Retina (tissue), 1 donor: ENCODE measurements at regions not wholly inside any gene's neighbourhood (a gene's known extent, or its start where the extent isn't known, plus 50 kb on each side); places are given as distances from the start of the nearest gene placed in this dataset.
A peak's percentile ranks its signal among the peaks of the same experiment; 100 is the strongest.
"Not testable (repeated sequence)": the region's sequence is repeated elsewhere in the genome, so short reads cannot be mapped to it uniquely, and the experiment has no call there.

Source experiments
- DNase-seq: peaks from one replicate; pipeline ENCODE4 v3.0.0-alpha.2; 2016

DNA sequence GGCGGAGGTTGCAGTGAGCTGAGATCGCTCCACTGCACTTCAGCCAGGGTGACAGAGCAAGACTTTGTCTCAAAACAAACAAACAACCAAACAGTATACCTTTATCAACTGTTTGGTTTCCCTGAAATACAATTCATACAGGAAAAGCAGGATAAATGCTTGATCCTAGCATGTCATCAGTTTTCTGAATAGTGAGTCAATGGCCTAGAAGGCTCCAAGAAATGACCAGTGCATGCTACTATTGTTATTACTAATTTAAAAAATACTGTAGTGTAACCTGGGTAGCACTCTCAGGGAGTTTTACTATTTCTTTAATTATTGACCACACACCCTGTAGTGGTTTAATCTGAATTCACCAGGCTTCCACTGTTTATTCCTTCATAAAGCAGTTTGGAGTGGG, 101.0 kb upstream of the PTPN3 start:
- no peak for DNase-seq

DNA sequence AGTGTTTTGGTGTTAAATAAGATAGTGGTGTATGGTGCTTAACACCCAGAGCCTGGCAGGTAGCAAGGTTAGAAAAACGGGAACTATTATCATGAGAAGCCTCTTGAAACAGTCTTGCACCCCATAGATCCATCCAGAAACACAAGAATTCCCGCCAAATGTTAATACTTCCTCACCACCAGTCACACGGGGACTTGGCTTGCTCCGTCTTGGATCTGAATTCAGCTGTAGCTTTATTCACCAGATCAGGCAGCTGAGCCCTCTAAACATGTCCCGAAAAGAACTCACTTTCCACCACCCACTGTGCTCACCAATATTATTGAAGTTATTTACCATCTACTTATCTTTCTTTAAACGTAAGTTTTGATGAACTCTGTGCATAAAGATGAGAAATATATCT, 101.6 kb upstream of the PTPN3 start:
- DNase-seq: no peak

DNA sequence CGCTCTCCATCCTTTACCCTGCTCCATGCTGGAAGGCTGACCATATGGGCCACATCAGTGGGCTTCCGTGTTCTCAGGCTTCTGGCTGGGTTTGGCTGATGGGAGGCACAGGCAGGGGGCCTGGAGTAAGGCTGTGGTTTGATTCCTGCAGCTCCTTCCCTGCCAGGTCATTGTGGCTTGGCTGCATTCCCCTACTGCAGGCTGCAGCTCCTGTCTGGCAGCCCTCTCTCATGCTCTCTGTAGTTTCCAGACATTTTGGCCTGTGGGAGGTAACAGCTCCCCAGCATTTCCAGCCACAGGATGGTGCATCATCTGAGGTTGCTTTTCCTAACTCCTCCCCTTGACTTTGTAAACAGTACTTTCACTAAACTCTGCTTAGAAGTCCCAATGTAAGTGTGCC, 102.0 kb upstream of the PTPN3 start:
- no peak for DNase-seq

DNA sequence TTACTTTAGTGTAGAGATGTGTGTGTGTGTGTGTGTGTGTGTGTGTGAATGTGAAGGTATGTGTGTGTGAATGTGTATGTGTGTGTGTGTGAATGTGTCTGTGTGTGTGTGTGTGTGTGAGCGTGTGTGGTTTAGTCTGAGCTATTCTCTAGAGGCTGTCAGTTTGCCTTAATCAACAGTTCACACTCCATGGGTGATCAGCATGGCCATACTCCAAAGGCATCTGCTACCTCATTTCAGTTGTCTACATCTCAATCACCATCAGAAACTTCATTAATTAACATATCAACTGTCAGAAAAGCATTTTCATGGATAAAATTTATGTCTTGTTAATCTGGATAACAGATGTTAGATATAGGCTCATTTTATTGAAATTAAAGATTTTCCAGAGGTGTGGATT, 103.1 kb upstream of the PTPN3 start:
- no peak for DNase-seq

DNA sequence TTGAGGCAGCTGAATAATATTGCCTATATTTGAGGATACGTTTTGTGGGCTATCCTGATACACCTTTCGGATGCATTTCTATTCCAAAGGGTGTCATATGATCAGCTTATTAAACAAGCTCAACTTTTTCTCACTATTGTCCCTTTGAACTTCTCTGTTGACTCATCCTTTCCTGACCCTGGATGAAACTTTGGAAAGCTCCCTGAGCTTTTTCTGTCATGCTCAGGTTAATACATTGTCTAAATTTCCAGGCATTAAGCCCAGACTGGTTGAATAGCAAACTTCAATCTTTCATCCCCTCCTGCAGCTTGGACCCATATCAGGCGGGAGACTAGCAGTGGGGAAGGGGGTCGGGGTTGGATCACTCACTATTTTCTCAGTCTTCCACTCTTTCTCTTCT, 104.9 kb upstream of the PTPN3 start:
- no peak for DNase-seq

DNA sequence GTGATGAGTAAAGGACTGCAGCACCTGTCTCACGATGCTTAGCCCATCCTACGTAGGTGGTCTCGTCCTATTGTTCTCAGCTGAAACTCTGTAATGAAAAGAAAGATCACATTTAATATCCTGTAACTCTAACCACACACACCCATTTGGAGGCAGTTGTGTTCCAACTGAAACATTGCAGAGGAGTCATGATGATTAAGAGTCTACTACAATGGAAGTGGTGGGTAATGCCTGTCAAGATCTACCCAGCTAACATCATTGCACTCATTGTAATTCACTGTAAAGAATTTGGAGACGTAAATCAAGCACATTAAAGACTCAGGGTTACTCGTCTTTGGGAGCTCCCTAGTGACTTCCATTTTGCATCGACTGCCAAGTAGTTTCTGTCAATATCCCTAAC, 106.0 kb upstream of the PTPN3 start:
- DNase-seq: no peak

DNA sequence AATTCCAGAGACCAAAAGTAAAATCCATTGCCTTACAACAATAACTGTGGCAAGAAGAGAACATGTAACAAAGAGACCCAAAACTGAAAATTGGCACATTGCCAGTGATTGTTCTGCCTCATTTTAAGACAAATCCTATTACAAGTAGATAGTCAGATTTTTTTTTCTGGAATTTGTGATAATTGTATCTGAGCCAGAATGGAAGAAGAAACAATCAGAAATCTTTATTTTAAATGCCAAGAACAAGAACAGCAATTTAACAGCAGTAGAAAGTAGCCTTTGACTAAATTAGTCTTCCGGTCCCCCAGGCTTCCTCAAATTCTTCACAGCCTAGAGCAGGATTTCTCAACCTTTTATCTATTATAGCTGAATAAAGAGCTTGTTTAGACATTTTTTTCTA, 106.7 kb upstream of the PTPN3 start:
- DNase-seq: no peak

DNA sequence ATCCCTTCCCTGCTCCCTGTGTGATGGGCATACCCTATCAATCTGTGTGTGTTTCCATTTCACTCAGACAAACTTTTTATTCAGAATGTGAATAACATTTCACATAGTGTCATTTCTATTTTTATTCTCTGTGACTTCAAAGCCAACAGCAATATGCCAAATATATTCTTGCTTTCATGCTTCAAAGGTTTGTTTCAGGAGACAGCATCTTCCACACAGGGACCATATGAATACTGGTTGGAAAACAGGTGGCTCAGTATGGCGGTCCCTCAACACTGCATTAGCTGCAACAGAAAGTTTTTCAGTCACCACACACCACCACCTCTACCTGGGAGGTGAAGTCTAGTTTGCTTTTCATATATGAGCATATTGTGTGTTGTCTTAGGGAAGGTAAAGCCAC, 111.0 kb upstream of the PTPN3 start:
- DNase-seq: no peak

DNA sequence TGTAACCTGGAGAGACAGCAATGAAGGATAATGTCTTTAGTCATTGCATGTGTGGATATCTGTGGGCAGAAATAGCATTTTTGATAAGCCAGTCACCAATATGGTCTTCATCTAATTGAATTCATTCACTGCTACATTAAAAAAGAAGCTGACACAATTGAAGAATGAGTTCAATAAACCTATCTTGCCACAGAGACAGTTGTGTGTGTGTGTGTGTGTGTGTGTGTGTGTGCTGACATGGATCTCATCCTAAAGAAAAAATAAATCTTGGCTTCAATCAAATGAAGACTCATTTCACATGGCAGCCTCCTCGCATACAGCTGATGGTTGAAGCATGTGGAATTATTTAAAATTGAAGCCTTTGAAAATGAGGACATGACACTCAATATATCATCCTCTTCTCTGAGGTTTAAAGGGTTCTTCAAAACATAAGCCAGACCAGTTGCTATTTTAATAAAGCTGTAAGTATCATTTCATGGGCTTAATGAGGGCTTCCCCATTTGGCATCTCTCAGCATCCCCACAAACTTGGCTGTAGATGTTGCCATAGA, 118.5 kb upstream of the PTPN3 start:
- DNase-seq: no peak

DNA sequence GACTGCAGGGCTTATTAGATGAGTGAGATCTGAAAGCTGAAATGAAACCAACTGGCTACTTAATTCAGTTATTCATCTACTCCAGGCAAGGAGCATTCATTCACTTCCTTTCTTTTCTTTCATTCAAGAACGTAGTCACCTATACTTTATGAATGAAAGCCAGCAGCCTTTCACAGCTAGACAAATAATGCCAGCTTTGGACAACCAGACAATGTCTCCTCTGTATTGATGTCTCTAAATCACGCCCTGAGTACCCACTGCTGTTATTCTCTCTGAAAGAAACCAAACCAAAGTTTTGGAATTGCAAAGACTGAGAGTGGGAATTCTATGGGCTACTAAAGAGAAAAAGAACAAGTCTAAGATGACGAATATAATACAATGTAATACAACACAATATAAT, 121.2 kb upstream of the PTPN3 start:
- DNase-seq: no peak

DNA sequence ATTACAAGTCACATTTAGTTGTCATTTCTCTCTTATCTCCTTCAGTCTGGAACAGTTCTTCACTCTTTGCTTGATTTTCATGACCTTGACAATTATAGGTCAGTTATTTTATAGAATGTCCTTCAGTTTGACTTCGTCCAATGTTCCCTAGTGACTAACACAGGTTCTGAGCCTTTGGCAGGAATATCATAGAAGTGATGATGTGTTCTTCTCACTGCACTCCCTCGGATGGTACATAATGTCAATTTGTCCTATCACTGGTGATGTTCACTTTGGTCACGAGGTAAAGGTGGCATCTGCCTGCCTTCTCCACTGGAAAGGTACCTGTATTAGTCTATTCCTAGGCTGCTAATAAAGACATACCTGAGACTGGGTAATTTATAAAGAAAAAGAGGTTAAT, 126.0 kb upstream of the PTPN3 start:
- DNase-seq: no peak

DNA sequence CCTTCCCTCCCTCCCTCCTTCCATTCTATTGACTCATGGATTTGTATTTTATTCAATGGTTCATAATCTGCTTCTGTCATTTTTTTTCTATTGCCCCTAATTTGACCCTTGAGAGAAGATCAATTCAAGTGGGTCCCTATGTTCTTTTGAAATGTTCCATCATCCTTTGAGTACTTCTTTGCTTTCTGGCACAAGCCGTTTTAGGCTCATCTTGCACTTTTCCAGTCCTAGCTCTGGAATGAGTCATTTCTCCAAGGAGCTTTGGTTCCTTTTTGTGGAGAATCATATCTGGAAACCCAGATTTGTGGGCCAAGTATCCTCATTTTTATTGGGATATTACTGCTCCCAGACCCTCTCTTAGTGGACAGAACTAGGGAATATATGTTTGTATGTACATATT, 126.8 kb upstream of the PTPN3 start:
- no peak for DNase-seq

DNA sequence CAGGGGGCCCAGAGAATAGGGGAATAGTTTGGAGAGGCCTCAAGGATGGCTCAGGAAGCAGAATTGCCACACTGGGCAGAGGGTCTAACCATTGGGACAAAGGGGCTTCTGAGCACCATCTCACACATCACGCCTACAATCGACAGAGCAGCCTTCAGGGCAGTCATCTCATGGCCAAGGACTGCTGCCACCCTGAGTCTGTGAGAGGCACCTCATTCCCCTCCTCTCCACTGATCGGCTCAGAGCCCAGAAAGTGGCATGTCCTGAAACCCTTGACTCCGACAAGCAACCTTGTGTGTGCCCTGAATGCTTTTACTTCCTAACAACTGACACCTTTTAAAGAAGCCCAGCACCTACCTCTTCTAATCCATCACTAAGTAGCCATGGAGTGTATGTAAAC, 128.9 kb upstream of the PTPN3 start:
- no peak for DNase-seq

DNA sequence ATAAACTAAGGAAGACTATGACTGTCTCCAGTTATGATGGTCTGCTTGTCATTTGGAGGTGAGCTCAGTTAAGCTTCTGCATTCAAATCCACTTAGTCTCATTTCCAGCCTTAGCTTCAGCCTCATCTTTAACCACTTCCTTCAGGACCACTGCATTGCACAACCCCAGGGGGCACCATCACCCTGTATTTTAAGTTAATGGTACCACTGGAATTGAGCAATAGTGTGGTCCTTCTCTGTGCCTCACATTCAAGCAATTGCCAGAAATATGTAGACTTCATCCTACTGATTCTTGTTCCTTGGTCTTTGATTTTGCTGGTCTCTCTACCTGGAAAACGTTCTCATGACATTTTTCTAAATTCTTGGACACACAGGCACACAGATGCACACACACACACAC, 131.5 kb upstream of the PTPN3 start:
- no peak for DNase-seq

DNA sequence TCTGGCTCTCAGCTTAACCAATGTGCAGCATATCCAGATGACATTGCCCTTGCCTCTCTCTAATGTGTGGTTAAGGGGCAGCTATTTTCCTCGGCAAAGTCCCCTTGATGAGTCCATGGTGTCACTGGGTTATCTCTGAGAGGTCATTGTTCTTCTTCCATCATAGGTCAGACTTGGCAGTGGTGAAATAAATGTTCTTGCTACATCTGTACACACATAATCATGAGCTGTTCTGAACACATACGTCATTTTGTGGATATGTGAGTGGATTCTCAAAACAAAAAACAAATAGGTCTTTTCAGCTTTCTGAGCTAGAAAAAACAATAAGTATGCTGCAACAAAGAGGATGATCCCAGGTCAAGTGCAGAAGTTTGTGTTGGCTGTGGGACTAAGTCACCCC, 134.7 kb upstream of the PTPN3 start:
- DNase-seq: no peak

DNA sequence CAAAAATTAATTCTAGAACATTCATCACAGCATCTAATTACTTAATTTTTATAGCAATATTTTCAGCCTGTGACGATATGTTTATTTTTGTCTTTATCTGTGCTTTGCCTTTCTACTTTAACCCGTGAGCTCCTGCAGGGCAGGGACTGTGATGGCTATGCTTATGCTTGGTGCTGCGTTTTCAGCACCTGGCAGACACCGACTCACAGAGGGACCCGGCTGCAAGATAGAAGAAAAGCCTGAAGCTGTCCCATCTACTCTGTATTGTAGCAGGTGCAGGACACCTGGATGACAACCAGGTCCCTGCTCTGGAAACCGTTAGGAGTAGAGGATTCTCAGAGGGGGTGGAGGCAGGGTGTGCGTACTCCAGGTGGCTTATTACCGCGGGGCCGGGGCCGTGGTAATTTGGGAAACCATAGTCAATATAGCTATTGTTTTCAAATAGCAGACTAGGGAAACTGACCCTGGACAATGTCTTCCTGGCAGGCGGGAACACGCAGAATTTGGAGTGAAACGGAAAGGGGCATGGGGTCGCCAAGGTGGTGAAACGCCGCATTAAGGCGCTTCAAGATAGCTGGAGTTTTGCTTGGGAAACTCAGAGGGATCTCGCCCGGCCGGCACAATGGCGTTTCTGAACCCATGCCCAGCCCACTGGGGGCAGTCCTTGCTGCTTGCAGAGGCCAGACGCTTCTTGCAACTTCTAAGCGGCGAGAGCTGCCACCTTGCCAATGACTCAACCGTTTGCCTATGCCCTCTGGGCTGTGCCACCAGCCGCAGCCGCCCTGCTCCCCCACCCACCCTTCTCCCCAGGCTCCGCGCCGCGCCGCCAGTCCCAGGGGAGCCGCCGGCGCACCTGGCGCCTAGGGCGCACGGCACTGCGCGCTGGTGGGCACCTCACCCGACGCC, 140.1 kb upstream of the PALM2AKAP2 start:
- DNase-seq: no peak

DNA sequence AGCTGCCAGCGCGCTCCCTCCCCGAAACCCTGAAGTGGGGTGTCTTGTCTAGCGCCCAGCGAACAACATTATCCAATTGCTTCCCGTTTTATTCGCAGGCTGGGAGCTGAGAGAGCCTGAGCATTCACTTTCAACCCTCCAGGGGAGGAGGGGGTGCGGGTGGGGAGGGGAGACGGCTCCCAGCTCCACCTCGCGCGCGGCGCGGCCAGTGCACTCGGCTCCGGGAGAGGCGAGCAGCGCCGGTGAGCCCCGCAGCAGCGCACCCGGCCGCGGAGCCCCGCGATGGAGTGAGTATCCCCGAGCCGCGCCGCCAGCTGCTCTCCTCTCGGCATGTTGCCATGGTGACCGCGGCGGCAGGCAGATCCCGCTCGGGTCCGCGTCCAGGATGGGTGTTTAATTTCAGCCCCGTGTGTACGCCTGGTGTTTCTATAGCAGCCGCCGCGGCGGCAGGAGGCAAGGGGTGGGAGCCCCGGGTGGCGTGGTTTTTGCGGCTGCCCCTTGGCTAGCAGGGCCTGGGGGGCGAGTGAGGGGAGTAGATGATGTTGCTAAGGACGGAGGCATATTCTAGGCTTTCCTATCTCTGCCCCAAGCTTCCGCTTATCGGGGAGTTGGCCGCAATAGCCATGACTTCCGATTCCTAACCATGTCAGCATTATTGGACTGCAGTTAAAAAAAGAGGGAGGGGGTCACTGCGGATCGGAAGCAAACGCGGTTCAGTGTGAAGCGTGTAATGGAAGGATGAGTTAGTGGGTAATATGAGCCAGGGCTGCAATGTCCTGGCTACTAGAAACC, 139.2 kb upstream of the PALM2AKAP2 start:
- DNase-seq: peak; percentile 93

DNA sequence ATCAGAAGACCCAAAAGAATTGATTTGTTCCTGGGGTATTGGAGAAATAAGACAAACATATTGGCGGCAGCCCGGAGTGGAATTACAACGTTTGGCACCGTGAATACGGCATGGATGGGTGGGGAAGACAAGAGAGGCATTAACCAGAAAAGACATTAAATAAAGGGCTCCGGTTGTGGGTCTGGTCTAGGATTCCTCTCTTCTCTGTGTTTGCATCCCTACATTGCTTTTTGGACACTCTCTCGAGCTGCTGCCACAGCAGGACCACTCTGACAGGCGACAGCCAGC, 138.7 kb upstream of the PALM2AKAP2 start:
- DNase-seq: no peak

DNA sequence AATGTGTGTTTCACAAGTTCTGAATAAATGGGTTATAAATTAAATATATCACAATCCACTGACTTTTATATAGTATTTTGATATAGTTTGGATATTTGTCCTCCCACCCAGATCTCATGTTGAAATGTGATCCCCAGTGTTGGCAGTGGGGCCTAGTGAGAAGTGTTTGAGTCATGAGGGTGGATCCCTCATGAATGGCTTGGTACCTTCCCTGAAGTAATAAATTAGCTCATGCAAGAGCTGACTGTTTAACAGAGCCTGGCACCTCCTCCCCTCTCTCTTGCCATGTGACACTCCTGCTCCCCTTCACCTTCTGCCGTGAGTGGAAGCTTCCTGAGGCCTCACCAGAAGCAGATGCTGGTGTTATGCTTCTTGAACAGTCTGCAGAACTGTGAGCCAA, 127.9 kb upstream of the PALM2AKAP2 start:
- DNase-seq: no peak

DNA sequence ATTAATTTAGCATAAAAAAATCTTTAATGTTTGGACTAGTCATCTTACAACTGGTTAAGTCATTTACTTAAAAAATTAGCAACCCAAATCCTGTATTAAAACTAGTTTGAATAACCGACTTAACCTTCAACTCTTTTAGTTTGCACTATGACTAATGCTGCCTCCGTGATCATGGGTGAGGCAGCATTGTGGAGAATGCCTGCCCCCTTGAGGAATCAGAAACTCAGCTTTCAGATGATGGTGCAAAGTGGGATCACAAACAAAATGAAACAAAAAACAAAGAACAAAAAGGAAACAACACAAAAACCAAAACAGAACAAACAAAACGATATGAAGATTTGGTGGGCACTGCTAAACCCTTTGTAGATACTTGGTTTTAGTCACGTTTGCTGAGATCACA, 127.0 kb upstream of the PALM2AKAP2 start:
- DNase-seq: no peak

DNA sequence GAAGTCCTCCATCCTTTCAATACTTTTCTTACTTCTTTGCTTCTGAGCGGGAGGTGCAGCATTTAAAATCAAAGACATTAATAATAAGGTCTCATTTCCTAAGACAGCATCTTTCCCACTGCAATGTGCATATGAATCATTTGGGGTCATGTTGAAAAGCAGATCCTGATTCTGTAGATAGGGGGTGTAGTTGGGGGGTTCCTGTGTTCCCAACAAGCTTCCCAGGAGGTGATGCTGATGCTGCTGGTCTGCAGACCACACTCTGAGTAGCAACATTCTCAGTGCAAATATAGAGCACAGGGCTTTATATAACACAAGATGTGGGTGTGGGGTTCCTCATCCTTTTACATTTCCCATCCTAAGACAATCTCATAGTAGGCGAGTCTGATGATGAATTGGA, 126.5 kb upstream of the PALM2AKAP2 start:
- DNase-seq: no peak

DNA sequence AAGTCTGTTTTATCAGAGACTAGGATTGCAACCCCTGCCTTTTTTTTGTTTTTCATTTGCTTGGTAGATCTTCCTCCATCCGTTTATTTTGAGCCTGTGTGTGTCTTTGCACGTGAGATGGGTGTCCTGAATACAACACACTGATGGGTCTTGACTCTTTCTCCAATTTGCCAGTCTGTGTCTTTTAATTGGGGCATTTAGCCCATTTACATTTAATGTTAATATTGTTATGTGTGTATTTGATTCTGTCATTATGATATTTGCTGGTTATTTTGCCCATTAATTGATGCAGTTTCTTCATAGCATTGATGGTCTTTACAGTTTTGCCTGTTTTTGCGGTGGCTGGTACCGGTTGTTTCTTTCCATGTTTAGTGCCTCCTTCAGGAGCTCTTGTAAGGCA, 116.0 kb upstream of the PALM2AKAP2 start:
- DNase-seq: not testable (repeated sequence)

DNA sequence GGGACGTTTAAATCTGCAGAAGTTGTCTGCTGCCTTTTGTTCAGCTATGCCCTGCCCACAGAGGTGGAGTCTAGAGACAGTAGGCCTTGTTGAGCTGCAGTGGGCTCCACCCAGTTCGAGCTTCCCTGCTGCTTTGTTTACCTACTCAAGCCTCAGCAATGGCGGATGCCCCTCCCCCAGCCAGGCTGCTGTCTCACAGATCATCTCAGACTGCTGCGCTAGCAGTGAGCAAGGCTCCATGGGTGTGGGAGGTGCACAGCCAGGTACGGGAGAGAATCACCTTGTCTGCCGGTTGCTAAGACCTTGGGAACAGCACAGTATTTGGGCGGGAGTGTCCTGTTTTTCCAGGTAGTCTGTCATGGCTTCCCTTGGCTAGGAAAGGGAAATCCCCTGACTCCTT, 114.3 kb upstream of the PALM2AKAP2 start:
- DNase-seq: not testable (repeated sequence)

DNA sequence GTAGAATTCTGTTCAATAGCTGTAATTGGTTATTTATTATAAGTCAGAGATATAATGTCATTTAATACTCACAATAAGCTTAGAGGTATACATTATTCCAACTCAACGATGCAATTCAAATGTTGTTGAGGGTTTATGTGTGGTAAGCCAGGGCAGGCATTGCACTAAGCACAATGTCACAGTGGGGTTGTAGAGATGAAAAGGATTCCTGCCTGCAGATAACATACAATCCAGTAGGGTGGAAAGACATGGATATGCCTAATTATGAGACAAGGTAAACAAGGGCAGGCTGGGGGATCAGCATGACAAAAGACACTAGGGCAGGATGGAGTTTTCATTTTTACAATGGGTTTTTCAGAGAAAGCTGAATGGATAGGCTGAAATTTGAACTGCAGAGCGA, 98.7 kb upstream of the PALM2AKAP2 start:
- DNase-seq: no peak
